ENCODE measurements at regions not wholly inside any gene's neighbourhood (a gene's known extent, or its start where the extent isn't known, plus 50 kb on each side); places are given as distances from the start of the nearest gene placed in this dataset.

DNA sequence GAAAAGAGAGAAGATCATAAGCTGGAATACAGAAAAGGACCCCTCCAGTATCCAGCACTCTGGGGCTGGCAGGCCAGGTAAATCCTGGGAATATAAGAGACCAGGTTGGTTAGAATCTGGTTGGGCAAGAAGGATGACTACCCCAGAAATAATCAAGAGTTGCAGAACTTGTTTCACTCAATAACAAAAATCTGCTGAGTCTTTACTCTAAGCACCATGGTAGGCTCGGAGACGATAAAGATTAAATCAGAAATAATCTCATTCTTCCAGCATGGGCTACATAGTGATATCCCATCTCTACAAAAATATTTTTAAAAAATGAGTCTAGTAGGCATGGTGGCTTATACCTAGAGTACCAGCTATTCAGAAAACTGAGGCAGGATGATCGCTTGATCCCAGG, 138.0 kb upstream of the KCNJ16 start:
- Mint-ChIP-seq H3K4me1 (no peaks in the 10 kb centered on the region), H3K36me3 (ENCODE audit: low read depth) (no peaks in the 10 kb centered on the region), H3K9me3 (peaks cover 4% of the 10 kb centered on the region), H3K27ac (no peak overlapping the region), H3K27me3 (no peaks in the 10 kb centered on the region), H3K4me3 (no peak overlapping the region)
- intact Hi-C loops (cut with micrococcal nuclease), result no loop called here
- DNase-seq, result no peak

DNA sequence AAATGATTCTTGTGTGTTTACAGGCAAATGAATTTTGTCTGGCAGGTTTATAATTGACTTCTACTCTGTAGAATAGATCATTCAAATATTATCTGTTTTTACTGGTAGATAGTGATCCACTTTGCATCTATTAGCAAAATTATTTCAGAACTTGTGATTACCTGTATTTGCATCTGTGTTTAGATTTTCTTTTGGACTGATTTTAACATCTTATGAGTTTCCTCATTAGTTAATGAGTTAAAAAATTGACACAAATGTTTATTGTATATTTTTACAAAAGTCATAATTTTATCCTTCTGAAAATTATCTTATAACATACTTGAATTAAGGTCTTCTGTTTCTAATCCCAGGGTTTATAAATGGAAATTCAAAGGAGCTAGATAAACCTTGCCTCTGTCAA, 132.0 kb upstream of the KCNJ16 start:
- intact Hi-C loops (cut with micrococcal nuclease), result no loop called here
- Mint-ChIP-seq H3K4me3 (no peak overlapping the region), H3K27me3 (no peaks in the 10 kb centered on the region), H3K9me3 (no peaks in the 10 kb centered on the region), H3K36me3 (ENCODE audit: low read depth) (no peaks in the 10 kb centered on the region), H3K27ac (no peak overlapping the region), H3K4me1 (no peaks in the 10 kb centered on the region)
- DNase-seq, result no peak

DNA sequence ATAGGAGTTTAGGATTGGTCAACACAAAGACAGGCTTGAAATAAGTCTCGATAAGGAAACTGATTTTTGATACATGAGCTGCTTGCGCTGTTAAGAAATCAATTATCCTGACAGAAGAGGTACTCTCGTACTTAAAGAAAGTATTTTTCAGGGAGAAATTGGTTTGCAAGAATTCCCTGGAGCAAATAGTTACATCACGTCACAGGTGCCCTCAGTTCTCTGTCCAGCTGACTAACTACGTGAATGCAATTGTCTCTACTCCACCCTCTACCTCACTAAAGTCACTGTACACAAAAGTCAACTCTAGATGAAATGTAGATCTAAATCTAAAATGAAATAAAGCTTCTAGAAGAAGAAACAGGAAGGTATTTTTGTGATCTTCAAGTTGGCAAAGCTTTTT, 130.6 kb upstream of the KCNJ16 start:
- Mint-ChIP-seq H3K27me3 (no peaks in the 10 kb centered on the region), H3K36me3 (ENCODE audit: low read depth) (no peaks in the 10 kb centered on the region), H3K9me3 (no peaks in the 10 kb centered on the region), H3K4me1 (no peaks in the 10 kb centered on the region), H3K4me3 (no peak overlapping the region), H3K27ac (no peak overlapping the region)
- intact Hi-C loops (cut with micrococcal nuclease), result no loop called here
- DNase-seq, result no peak

DNA sequence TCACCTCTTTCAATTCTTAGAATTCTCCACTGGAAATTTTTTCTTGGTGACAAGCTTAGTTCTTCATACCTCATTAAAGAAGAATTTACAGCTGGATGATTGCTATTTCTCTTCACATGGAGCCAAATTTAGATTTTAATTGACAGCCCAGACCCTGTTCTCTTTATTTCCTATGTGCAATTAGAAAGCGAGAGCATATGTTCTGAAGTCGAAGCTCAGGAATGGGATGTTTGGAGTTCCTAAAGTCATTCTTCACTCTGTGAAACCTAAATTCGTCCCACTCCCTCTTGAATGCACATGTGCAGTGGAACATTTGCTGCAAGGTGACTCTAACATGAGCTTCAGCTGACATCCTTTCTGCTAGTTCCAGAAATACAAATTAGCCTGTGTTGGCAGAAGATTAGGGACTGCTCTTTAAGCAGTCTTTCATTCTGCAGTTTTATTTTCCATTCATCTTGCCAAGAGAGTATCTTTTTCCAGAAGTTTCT, 129.3 kb upstream of the KCNJ16 start:
- no peaks in the 10 kb centered on the region for H3K4me1 Mint-ChIP-seq
- intact Hi-C loops (cut with micrococcal nuclease), result no loop called here
- no peaks in the 10 kb centered on the region for H3K36me3 Mint-ChIP-seq (ENCODE audit: low read depth)

DNA sequence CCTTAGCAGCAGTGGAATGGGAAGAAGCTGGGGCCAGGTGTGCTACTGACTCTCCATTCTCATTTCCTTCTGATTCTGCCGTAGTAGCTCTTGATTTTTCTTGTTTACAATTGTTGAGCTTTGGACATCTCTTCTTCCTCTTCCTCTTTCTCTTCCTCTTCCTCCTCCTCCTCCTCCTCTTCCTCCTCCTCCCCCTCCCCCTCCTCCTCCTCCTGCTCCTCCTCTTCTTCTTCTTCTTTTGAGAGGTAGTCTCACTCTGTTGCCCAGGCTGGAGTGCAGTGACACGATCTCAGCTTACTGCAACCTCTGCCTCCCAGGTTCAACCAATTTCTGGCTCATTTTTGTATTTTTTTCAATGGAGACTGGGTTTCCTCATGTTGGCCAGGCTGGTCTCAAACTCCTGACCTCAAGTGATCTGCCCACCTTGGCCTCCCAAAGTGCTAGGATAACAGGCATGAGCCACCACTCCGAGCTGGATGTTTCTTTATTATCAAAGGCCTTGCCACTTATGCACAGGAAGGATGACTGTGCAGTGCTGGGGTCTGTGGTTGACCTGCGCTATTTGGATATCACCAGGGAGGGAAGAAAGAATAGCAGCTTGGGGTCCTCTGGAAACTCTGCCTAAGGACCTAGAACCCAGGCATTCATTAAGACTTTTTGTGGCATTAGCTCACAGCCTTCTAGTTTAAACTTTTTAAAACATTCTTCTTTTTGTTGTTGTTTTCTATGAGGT, 127.8 kb upstream of the KCNJ16 start:
- H3K9me3 Mint-ChIP-seq, result no peaks in the 10 kb centered on the region
- no peaks in the 10 kb centered on the region for H3K36me3 Mint-ChIP-seq (ENCODE audit: low read depth)
- no peaks in the 10 kb centered on the region for H3K27me3 Mint-ChIP-seq
- no peak for DNase-seq
- no peak overlapping the region for H3K27ac Mint-ChIP-seq
- no peak overlapping the region for H3K4me3 Mint-ChIP-seq
- no peaks in the 10 kb centered on the region for H3K4me1 Mint-ChIP-seq
- intact Hi-C loops (cut with micrococcal nuclease), result no loop called here

More for the DNA sequence above, 129.3 kb upstream of the KCNJ16 start:
- Mint-ChIP-seq H3K4me3 (no peak overlapping the region), H3K27ac (no peak overlapping the region), H3K27me3 (no peaks in the 10 kb centered on the region), H3K9me3 (no peaks in the 10 kb centered on the region)
- no peak for DNase-seq

DNA sequence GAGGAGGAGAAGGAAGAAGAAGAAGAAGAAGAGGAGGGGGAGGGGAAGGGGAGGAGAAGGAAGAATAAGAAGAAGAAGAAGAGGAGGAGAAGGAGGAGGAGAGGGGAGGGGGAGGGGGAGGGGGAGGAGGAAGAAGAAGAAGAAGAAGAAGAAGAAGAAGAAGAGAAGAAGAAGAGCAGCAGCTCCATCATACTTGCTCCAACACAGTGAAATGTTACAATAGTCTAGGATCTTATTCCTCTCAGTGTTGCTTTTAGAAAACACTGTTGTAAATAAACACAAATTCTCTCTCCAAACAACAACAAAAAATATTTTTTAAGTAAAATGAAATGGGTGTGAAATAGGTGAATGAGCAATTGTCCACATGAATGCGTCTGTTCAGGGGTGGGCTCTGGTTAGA, 126.6 kb upstream of the KCNJ16 start:
- no peak overlapping the region for H3K4me3 Mint-ChIP-seq

DNA sequence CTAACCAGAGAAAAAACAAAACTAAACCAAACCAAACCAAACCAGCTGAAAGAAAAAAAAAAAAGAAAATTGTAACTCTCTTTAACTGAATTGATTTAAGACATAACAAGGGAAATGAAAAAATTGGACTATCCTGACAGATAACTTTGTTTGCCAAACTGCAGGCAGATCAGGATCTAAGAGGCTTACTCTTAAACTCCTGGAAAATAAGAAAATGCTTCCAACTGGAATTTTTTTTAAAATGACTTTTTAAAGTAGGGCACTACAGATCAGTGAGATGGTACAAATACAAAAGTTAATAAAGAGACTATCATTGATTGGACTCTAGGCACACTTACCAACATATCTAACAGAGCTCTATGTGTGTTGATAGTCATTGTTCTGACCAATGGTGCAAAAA, 125.5 kb upstream of the KCNJ16 start:
- Mint-ChIP-seq H3K36me3 (ENCODE audit: low read depth) (no peaks in the 10 kb centered on the region), H3K4me1 (no peaks in the 10 kb centered on the region)
- intact Hi-C loops (cut with micrococcal nuclease), result no loop called here

More for the DNA sequence above, 126.6 kb upstream of the KCNJ16 start:
- Mint-ChIP-seq H3K27ac (no peak overlapping the region), H3K27me3 (no peaks in the 10 kb centered on the region), H3K4me1 (no peaks in the 10 kb centered on the region), H3K36me3 (ENCODE audit: low read depth) (no peaks in the 10 kb centered on the region), H3K9me3 (no peaks in the 10 kb centered on the region)
- no peak for DNase-seq
- intact Hi-C loops (cut with micrococcal nuclease), result no loop called here

DNA sequence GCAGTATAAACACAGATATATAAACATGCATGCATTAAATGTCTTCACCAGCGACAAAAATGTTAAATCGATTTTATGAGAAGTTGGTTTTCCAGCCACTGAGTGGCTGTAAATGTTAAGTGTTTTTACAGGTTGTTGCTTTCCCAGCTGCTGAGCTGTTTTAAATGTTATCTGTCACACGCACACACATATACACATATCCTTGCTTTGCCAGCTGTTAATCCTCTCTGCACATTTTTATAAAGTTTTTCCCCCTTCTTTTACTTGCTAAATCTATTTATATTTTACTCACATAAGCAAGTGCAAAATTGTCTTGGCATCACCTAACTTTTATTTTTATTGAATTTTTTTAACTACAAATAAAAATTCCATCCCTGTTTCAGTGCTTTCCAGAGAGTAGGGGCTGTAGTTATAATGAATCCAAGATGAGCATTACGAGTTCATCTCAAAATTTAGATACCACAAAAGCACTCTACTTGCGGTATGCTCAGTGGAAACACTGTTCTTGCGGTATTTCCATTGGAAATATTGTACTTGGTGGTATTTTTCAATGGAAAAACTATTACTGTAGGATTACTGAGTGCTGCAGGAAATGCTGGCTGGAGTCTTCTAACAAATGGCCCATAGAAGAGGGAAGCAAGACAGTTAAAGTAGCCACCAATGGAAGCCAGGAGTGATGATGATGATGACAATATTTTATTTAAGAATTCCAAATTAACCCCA, 124.9 kb upstream of the KCNJ16 start:
- Mint-ChIP-seq H3K4me3 (no peak overlapping the region), H3K27ac (no peak overlapping the region), H3K9me3 (no peaks in the 10 kb centered on the region), H3K27me3 (no peaks in the 10 kb centered on the region), H3K36me3 (ENCODE audit: low read depth) (no peaks in the 10 kb centered on the region), H3K4me1 (no peaks in the 10 kb centered on the region)
- DNase-seq, result no peak
- intact Hi-C loops (cut with micrococcal nuclease), result no loop called here

More for the DNA sequence above, 125.5 kb upstream of the KCNJ16 start:
- Mint-ChIP-seq H3K4me3 (no peak overlapping the region), H3K27ac (no peak overlapping the region), H3K27me3 (no peaks in the 10 kb centered on the region), H3K9me3 (no peaks in the 10 kb centered on the region)
- no peak for DNase-seq

DNA sequence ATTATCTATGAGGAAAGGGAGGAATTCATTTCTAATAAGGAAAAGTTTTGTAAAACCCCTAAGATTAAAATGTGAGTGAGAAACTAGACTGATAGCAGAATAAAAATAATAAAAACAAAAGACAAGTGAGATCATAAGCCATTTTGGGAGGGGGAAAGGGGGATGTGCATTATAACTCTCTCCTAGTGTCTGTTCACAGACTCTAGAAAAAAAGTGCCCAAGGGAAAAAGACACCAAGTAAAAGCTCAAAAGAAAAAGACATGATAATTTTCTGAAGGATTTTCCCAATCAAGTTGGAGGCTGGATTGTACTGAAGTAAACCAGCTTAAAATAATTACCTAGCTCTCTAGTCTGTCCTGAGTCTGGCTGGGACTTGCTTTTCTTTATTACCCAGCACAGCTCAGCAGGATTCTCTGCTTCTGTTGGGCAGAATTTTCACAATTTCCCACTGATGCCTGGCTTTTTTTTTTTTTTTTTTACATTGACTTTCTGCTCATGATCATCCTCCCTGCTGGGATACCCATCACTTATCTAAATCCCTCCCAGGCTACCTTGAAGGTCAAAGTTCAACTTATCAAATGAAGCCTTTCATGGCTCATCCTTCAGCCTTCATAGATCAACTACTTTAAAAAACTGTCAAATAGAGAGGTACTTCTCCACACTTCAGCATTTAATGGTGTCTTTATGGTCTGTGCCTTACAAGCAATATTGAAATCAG, 124.2 kb upstream of the KCNJ16 start:
- DNase-seq, result no peak
- H3K4me3 Mint-ChIP-seq, result no peak overlapping the region
- H3K27me3 Mint-ChIP-seq, result no peaks in the 10 kb centered on the region
- intact Hi-C loops (cut with micrococcal nuclease), result no loop called here
- H3K27ac Mint-ChIP-seq, result no peak overlapping the region
- H3K4me1 Mint-ChIP-seq, result no peaks in the 10 kb centered on the region
- H3K36me3 Mint-ChIP-seq (ENCODE audit: low read depth), result no peaks in the 10 kb centered on the region
- no peaks in the 10 kb centered on the region for H3K9me3 Mint-ChIP-seq

DNA sequence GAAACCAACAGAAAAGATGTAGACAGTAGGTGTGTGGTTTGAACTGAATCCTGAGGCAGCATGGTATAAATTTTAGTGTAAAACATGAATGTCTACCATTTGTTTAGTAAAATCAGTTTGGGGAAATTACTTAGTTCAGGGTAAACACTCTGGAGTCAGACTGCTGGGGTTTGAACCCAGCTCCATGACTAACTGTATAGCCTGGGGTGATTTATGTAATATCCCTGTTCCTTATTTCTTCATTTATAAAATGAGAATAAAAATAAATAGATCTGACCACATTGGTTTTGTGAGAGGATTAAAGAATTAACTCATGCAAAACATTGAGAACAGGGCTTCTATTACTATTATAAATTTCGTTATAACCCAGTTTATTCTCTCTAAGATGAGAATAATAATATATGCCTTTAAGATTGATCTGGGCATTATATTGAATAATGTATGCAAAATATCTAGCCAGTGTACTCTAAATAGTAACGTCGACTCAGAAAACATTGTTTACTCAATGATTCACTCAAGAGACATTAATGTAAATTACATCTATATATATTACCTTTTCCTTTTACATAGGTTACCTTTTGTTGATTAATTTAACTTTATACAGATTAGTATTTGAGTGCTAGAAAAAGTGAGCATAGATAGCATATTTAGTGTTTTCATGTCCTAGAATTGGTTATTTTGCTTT, 120.6 kb upstream of the KCNJ16 start:
- Mint-ChIP-seq H3K4me1 (no peaks in the 10 kb centered on the region), H3K36me3 (ENCODE audit: low read depth) (no peaks in the 10 kb centered on the region), H3K4me3 (no peak overlapping the region), H3K27ac (no peak overlapping the region), H3K27me3 (no peaks in the 10 kb centered on the region), H3K9me3 (no peaks in the 10 kb centered on the region)
- intact Hi-C loops (cut with micrococcal nuclease), result no loop called here
- no peak for DNase-seq

DNA sequence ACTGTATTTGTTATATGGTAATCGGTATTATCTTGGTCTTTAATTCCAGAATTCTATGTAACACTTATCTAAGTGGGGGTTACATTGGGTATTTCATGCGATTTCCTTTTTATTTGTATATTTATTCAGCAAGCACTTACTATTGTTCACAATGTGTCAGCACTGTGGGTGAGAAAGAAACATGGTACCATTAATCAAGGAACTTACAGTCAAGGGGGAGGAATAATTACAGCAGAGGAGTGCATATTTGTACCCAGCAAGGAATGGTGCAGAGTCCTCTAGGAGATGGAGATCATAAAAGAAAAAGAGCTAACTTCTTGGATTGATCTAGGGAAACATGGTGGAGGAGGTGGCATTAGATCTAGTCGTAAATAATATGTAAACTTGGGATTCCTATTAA, 117.0 kb upstream of the KCNJ16 start:
- no peak overlapping the region for H3K4me3 Mint-ChIP-seq

DNA sequence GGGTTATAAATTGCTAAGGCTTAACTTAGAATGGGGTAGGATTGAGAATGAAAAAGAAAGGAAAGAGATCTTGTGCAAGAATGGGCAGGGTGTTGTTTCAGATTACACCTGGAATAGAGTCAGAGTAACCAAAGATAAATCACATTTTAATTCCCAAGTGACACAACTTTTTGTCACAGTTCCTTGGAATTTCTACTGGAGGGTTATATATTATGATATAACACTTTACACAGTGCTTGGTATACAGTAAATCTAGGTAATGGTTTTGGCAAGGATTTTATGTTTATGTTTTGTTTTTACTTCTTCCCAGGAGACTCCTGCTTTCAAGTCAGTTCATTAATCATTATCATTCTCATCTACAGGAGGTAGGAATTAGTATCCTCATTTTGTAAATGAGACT, 115.7 kb upstream of the KCNJ16 start:
- Mint-ChIP-seq H3K36me3 (ENCODE audit: low read depth) (no peaks in the 10 kb centered on the region), H3K27me3 (no peaks in the 10 kb centered on the region), H3K4me3 (no peak overlapping the region), H3K4me1 (no peaks in the 10 kb centered on the region), H3K9me3 (no peaks in the 10 kb centered on the region), H3K27ac (no peak overlapping the region)
- DNase-seq, result no peak
- intact Hi-C loops (cut with micrococcal nuclease), result no loop called here

More for the DNA sequence above, 117.0 kb upstream of the KCNJ16 start:
- H3K4me1 Mint-ChIP-seq, result no peaks in the 10 kb centered on the region
- H3K27me3 Mint-ChIP-seq, result no peaks in the 10 kb centered on the region
- H3K36me3 Mint-ChIP-seq (ENCODE audit: low read depth), result no peaks in the 10 kb centered on the region
- intact Hi-C loops (cut with micrococcal nuclease), result no loop called here
- no peaks in the 10 kb centered on the region for H3K9me3 Mint-ChIP-seq
- no peak for DNase-seq
- no peak overlapping the region for H3K27ac Mint-ChIP-seq

DNA sequence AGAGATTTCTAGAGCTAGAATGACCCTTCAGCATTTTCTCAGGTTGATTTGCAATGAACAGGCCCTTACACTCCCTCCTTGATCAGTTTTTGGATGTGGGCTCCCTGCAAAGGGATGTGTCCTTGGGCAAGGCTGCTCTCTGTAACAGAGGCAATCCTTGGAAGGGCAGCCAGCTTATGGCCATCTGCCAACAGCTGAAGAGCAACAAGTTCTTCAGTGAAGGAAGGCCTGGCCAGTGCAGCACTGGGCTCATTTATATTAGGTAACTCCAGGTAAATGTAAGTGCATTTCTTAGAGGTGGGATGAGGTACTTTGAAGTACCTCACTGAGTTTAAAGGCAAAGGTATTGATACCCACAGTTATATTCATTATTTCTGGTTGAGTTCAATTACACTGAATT, 114.3 kb upstream of the KCNJ16 start:
- Mint-ChIP-seq H3K36me3 (ENCODE audit: low read depth) (no peaks in the 10 kb centered on the region), H3K9me3 (no peaks in the 10 kb centered on the region), H3K4me1 (no peaks in the 10 kb centered on the region), H3K27me3 (no peaks in the 10 kb centered on the region), H3K4me3 (no peak overlapping the region), H3K27ac (no peak overlapping the region)
- DNase-seq, result no peak
- intact Hi-C loops (cut with micrococcal nuclease), result no loop called here
